GM12891 (cell line): ENCODE measurements at regions not wholly inside any gene's neighbourhood (a gene's known extent, or its start where the extent isn't known, plus 50 kb on each side); places are given as distances from the start of the nearest gene placed in this dataset.

ENCODE experiments used
- DNase-seq: peaks from one replicate; pipeline ENCODE4 v3.0.0; 2011; ENCODE audit warnings: low spot score; ENCODE audit not compliant: insufficient read length
- FAIRE-seq: peaks from 2 replicates; lab custom pipeline; 2011; peaks lifted over from hg19 to GRCh38; lab: Jason Lieb, UNC
- PAX5 ChIP-seq: IDR thresholded peaks from 2 replicates; pipeline ENCODE4 v1.6.1; 2011; ENCODE audit warnings: low read length, moderate library complexity, mild to moderate bottlenecking; ENCODE audit not compliant: insufficient read depth, severe bottlenecking
- POLR2A ChIP-seq: IDR thresholded peaks from 2 replicates; pipeline ENCODE4 v1.6.1; 2011; ENCODE audit warnings: low read depth, low read length, control low read depth
- POLR2AphosphoS5 ChIP-seq: IDR thresholded peaks from 2 replicates; pipeline ENCODE4 v1.6.1; 2011; ENCODE audit warnings: low read depth, low read length, control low read depth
- POU2F2 ChIP-seq: IDR thresholded peaks from 2 replicates; pipeline ENCODE4 v1.6.1; 2011; ENCODE audit warnings: low read depth, mild to moderate bottlenecking, control low read depth, low read length, moderate library complexity
- SPI1 ChIP-seq: IDR thresholded peaks from 2 replicates; pipeline ENCODE4 v1.6.1; 2011; ENCODE audit warnings: low read depth, low read length, control low read depth
- TAF1 ChIP-seq: IDR thresholded peaks from 2 replicates; pipeline ENCODE4 v1.6.1; 2011; ENCODE audit warnings: low read depth, low read length, control low read depth

DNA sequence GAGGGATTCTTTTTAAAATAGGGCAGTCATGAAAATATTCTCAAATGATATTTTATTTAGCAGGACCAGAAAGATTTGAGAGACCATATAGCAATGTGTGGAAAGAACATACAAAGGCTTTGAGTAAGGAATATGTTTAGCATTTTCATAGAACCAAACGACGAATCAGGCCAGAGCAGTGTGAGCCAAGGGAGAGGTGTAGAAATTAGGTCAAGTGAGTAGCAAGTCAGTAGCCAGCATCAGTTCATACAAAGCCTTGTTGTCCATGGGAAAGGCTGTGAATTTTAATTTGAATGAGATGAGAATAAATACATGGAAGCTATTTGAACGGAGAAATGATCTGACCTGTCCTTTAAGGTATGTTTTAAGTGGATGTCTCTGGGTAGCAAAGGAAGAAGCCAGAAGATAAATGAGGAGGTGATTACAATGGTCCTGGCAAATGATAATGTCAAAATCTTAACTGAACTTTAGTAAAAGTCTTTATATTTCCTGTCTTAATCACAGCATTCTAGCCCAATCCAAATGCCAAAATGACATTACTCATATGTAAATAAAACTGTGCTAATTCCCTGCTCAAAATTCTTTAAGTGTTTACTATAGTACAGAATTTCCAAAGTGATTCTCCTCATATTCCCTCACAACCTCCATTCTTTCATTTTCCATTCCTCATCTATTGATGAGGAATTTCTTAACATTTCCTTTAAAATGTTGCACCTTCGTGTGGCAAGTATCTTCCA, 155.7 kb upstream of the SLIT2 start:
- FAIRE-seq (no peak), DNase-seq (no peak)
- no peak for TF ChIP-seq SPI1
- no peak for TF ChIP-seq PAX5
- TF ChIP-seq POLR2AphosphoS5 = no peak
- TF ChIP-seq TAF1 = no peak
- no peak for TF ChIP-seq POLR2A
- TF ChIP-seq POU2F2 = no peak

DNA sequence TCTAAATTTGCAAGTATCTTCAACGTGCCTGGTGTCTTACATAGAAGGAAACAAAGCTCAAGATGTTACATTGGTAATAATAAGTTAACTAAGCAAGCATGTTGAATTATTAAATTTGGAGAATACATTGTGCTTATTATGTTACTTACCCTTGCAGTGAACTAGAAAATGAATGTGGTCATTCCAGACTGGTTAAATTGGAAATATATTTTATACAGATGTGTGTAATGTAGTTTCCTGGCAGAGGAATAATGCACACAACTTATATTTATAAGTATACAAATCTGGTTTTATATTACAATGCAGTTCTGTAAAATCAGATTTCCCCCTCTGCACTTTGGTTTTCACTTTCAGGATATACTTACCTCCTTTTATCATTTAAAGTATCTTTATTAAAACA, 159.9 kb upstream of the SLIT2 start:
- DNase-seq (no peak), FAIRE-seq (no peak)
- TF ChIP-seq SPI1 = no peak
- no peak for TF ChIP-seq PAX5
- no peak for TF ChIP-seq POLR2A
- TF ChIP-seq POLR2AphosphoS5 = no peak
- TF ChIP-seq POU2F2 = no peak
- TF ChIP-seq TAF1 = no peak

DNA sequence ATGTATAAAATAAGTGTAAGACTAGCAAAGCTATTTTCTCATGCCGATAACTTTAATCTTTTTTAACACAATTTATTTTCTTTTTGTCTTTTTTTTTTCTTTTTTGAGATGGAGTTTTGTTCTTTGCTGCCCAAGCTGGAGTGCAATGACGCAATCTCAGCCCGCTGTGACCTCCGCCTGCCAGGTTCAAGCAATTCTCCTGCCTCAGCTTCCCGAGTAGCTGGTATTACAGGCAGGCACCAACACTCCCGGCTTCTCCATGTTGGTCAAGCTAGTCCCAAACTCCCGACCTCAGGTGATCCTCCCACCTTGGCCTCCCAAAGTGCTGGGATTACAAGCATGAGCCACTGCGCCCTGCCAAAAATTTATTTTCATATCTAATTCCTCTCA, 164.2 kb upstream of the SLIT2 start:
- TF ChIP-seq POU2F2 (no peak), TAF1 (no peak), POLR2A (no peak), POLR2AphosphoS5 (no peak), SPI1 (no peak), PAX5 (no peak)
- DNase-seq (no peak), FAIRE-seq (no peak)

DNA sequence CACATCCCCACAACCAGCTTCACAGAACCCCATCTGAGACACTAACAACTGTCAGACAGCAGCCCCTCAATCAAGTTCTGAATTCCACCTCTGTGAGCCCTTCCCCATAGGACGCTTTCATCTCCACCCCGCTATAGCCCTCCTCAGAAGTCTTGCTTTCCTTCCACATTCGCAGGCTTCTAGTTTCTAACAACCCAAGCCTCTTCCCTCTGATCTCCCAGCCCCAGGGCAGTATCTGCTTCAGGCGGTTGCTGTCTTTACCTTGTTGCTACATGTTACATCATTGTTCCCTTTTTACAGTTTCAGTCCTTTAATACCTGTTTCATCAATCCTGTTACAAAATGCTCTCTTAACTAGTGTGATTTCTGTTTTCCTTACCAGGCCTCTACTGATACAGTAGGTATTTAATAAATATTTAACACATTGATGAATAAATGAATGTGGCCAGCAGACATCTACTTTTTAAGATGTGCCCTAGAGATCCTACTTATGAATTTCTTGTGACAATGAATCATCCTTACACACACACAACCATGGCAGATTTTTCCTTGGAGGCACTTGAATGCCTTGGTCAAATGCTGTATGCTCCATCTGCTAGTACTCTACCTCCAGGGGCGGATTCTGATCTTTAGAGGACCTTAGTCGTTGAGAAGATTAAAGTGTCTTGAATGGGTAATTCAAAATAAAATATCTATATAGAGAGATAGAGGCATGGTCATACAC, 164.7 kb upstream of the SLIT2 start:
- FAIRE-seq = no peak
- TF ChIP-seq POLR2AphosphoS5 (no peak), PAX5 (no peak), TAF1 (no peak), POLR2A (no peak), POU2F2 (no peak), SPI1 (no peak)
- no peak for DNase-seq

DNA sequence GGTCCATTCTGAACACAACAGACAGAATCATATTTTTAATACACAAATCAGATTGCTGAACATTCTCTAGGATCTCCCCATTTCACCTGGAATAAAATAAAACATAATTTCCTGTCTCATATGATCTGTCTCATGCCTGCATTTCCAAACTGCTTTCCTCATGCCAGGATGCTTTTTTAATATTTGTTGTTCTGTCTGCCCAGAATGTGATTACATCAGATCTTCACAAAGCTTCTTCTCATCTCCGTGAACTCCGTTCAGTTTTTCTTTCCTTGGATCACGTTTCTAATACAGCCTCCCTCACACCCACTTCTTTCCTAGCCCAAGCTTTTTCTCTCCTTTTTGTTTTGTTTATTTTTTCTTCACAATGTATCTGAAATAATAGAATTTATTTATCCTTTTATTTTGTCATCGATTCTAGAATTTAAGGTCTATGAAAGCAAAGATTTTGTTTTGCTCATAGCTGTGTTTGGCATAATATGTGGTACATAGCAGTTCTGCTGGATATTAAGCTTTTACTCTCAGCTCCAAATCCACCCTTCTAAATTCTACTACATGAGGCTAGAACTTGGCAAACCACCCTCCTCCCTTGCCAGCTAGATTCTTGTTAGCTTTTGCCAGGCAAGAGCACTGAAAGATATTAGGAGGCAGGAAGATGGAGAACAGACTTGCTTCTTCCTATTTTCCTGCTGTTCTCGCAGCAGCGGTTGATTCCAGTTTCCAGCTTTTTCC, 165.5 kb upstream of the SLIT2 start:
- DNase-seq (no peak), FAIRE-seq (no peak)

DNA sequence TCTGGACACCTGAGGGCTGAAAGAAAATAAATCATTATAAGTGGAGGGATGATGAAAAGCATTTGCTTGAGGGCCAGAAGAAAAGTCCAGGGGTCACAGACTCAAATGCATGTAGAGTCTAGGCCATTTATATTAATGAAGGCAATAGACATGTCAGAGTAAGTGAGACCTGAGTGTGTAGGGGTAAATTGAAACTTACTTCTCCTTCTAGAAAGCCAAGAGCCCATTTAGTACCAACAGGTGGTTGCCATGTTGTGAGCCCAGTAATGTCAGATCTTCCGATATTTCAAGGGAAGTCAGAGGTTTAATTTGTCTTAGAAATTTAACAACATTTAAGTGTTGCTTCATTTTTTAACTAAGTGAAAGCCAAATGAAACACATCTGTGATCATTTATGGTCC, 166.1 kb upstream of the SLIT2 start:
- DNase-seq = no peak
- no peak for TF ChIP-seq POU2F2
- no peak for TF ChIP-seq POLR2A
- TF ChIP-seq TAF1 = no peak
- TF ChIP-seq SPI1 = no peak
- no peak for TF ChIP-seq POLR2AphosphoS5
- no peak for TF ChIP-seq PAX5
- FAIRE-seq = no peak

More for the DNA sequence above, 165.5 kb upstream of the SLIT2 start:
- no peak for TF ChIP-seq PAX5
- no peak for TF ChIP-seq POU2F2
- no peak for TF ChIP-seq SPI1

DNA sequence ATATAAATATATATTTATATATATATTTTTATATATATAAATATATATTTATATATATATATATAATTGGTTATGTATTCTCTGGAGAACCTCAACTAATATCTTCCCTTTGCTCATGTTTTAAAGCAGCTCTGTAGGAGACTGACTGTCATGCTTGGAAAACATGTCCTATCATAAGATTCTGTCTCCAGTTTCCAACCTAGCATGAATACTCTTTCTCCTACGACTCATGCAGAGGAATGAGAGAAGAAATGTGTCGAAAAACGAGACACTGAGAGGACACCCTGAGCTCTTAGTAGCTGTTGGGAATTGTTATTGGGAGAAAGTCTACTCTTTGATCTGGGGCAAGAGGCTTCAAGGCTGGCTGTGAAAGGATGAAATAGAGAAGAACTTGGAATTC, 166.5 kb upstream of the SLIT2 start:
- DNase-seq (no peak), FAIRE-seq (no peak)
- TF ChIP-seq PAX5 (no peak), POLR2AphosphoS5 (no peak), POU2F2 (no peak), POLR2A (no peak), SPI1 (no peak), TAF1 (no peak)

DNA sequence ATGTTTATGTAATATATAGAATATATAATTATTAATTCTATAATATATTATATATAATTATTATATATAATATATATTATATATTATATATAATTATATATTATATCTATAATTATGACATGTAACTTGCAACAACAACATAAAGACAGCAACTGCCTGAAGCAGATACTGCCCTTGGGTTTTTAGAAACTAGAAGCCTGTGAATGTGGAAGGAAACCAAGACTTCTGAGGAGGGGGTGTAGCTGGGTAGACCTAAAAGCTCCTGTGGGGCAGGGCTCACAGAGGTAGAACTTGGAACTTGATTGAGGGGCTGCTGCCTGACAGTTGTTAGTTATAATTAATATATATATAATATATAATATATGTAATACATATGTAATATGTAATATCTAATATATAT, 167.2 kb upstream of the SLIT2 start:
- FAIRE-seq (no peak), DNase-seq (no peak)
- TF ChIP-seq POU2F2 (no peak), PAX5 (no peak), TAF1 (no peak), POLR2A (no peak), SPI1 (no peak), POLR2AphosphoS5 (no peak)

DNA sequence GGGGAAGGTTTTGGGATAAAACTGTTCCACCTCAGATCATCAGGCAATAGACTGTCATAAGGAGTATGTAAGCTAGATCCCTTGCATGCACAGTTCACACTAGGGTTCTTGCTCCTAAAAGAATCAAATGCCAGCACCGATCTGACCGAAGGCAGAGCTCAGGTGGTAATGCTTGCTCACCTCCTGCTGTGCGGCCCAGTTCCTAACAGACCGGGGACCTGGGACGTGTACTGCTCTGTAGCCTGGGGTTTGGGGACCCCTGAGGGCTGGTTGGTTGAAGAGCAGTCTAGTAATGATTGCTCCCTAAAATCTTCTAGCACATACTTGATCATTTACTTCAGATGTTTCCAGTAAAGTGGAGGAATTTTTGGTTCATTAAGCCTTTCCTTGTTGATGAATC, 173.1 kb upstream of the SLIT2 start:
- DNase-seq (no peak), FAIRE-seq (no peak)

More for the DNA sequence above, 173.1 kb upstream of the SLIT2 start:
- TF ChIP-seq POU2F2 = no peak
- no peak for TF ChIP-seq POLR2AphosphoS5
- TF ChIP-seq POLR2A = no peak
- no peak for TF ChIP-seq TAF1
- no peak for TF ChIP-seq PAX5
- TF ChIP-seq SPI1 = no peak
